Uterus (tissue), 2 donors: ENCODE measurements at regions not wholly inside any gene's neighbourhood (a gene's known extent, or its start where the extent isn't known, plus 50 kb on each side); places are given as distances from the start of the nearest gene placed in this dataset.

Experiments used
- POLR2A ChIP-seq, 2 donors: fragments of 450-650 bp; IDR thresholded peaks; one replicate each; pipeline ENCODE4 v1.6.1; 2016; ENCODE audit warnings: antibody characterized with exemption in 2 of 2, mild to moderate bottlenecking in 1 of 2, moderate library complexity in 1 of 2
- TF ChIP-seq, protein P1 (sequence below), 4 experiments: fragments of 200-600 bp in 2 of 4; fragments of 450-650 bp in 2 of 4; sonication (generic) in 2 of 4; IDR thresholded peaks; one replicate each; pipeline ENCODE4 v1.5.1; 2016 to 2019; ENCODE audit warnings: antibody characterized with exemption in 4 of 4, mild to moderate bottlenecking in 2 of 4, moderate library complexity in 1 of 4

- no peak for TF ChIP-seq POLR2A (IDR thresholded peaks at IDR 0.05)
- TF ChIP-seq, protein P1, sequence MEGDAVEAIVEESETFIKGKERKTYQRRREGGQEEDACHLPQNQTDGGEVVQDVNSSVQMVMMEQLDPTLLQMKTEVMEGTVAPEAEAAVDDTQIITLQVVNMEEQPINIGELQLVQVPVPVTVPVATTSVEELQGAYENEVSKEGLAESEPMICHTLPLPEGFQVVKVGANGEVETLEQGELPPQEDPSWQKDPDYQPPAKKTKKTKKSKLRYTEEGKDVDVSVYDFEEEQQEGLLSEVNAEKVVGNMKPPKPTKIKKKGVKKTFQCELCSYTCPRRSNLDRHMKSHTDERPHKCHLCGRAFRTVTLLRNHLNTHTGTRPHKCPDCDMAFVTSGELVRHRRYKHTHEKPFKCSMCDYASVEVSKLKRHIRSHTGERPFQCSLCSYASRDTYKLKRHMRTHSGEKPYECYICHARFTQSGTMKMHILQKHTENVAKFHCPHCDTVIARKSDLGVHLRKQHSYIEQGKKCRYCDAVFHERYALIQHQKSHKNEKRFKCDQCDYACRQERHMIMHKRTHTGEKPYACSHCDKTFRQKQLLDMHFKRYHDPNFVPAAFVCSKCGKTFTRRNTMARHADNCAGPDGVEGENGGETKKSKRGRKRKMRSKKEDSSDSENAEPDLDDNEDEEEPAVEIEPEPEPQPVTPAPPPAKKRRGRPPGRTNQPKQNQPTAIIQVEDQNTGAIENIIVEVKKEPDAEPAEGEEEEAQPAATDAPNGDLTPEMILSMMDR (IDR thresholded peaks at IDR 0.05): no peak
Observed at GRCh38 chr2:215705281-215705680, 269.4 kb upstream of the FN1 start.
